GM19467 (cell line): ENCODE measurements at regions not wholly inside any gene's neighbourhood (a gene's known extent, or its start where the extent isn't known, plus 50 kb on each side); places are given as distances from the start of the nearest gene placed in this dataset.
A peak's percentile ranks its signal among the peaks of the same experiment; 100 is the strongest.
"Not testable (repeated sequence)": the region's sequence is repeated elsewhere in the genome, so short reads cannot be mapped to it uniquely, and the experiment has no call there.

ENCODE experiments used
- ATAC-seq: cut with Tn5 transposase; IDR thresholded peaks from one replicate; pipeline ENCODE4 v1.9.1; 2021; ENCODE audit warnings: mild to moderate bottlenecking, moderate library complexity; ENCODE audit not compliant: unreplicated experiment

GRCh38 chr3:11739706-11740105 is 96.0 kb upstream of the VGLL4 start:
- ATAC-seq: no peak

GRCh38 chr3:11739123-11739522 is 95.4 kb upstream of the VGLL4 start:
- no peak for ATAC-seq

- ATAC-seq: no peak
Observed at GRCh38 chr3:11737742-11738141, 94.0 kb upstream of the VGLL4 start.

GRCh38 chr3:11736136-11736833 is 92.6 kb upstream of the VGLL4 start:
- ATAC-seq: no peak

GRCh38 chr3:11735638-11736037 is 91.9 kb upstream of the VGLL4 start:
- no peak for ATAC-seq

GRCh38 chr3:11735111-11735510 is 91.4 kb upstream of the VGLL4 start:
- not testable (repeated sequence) for ATAC-seq

GRCh38 chr3:11733914-11734313 is 90.2 kb upstream of the VGLL4 start:
- no peak for ATAC-seq

- no peak for ATAC-seq
Observed at GRCh38 chr3:11727207-11727606, 83.5 kb upstream of the VGLL4 start.

GRCh38 chr3:11726146-11726545 is 82.4 kb upstream of the VGLL4 start:
- no peak for ATAC-seq

- ATAC-seq: not testable (repeated sequence)
Observed at GRCh38 chr3:11725340-11725641, 81.6 kb upstream of the VGLL4 start.

- ATAC-seq: no peak
Observed at GRCh38 chr3:11724615-11725339, 81.1 kb upstream of the VGLL4 start.

GRCh38 chr3:11721479-11721878 is 77.8 kb upstream of the VGLL4 start:
- no peak for ATAC-seq

GRCh38 chr3:11720917-11721411 is 77.2 kb upstream of the VGLL4 start:
- no peak for ATAC-seq

- no peak for ATAC-seq
Observed at GRCh38 chr3:11720304-11720898, 76.7 kb upstream of the VGLL4 start.

GRCh38 chr3:11719406-11720303 is 75.9 kb upstream of the VGLL4 start:
- ATAC-seq: peak; percentile 48

- ATAC-seq: peak; percentile 29
Observed at GRCh38 chr3:11718637-11719405, 75.1 kb upstream of the VGLL4 start.

GRCh38 chr3:11717768-11718636 is 74.3 kb upstream of the VGLL4 start:
- peak; percentile 16 for ATAC-seq

GRCh38 chr3:11717301-11717700 is 73.6 kb upstream of the VGLL4 start:
- no peak for ATAC-seq

GRCh38 chr3:11716573-11717290 is 73.0 kb upstream of the VGLL4 start:
- ATAC-seq: no peak
